Fibroblast of villous mesenchyme (primary cell): ENCODE measurements at regions not wholly inside any gene's neighbourhood (a gene's known extent, or its start where the extent isn't known, plus 50 kb on each side); places are given as distances from the start of the nearest gene placed in this dataset.

Experiments
- DNase-seq: peaks from one replicate; pipeline ENCODE4 v3.0.0-alpha.2; 2010; ENCODE audit warnings: low read depth
- H3K4me3 ChIP-seq: 2 replicates; pipeline ENCODE4 v1.5.1; 2011; ENCODE audit warnings: low read depth, mild to moderate bottlenecking, low read length
- CTCF ChIP-seq: IDR thresholded peaks from 2 replicates; pipeline ENCODE4 v1.5.1; 2012; ENCODE audit warnings: low read depth, mild to moderate bottlenecking, low read length; ENCODE audit not compliant: insufficient read depth

- no peak overlapping the region for H3K4me3 ChIP-seq
- TF ChIP-seq CTCF = no peak
- DNase-seq = no peak
Observed at GRCh38 chr1:232702911-232703310, 73.0 kb upstream of the SIPA1L2 start.

GRCh38 chr1:232704256-232704655, 74.3 kb upstream of the SIPA1L2 start:
- TF ChIP-seq CTCF = no peak
- H3K4me3 ChIP-seq = no peak overlapping the region
- no peak for DNase-seq

GRCh38 chr1:232704694-232705680, 75.1 kb upstream of the SIPA1L2 start:
- TF ChIP-seq CTCF = no peak
- DNase-seq = peak; percentile 93
- no peak overlapping the region for H3K4me3 ChIP-seq

- peak; percentile 45 for DNase-seq
- TF ChIP-seq CTCF = no peak
- no peak overlapping the region for H3K4me3 ChIP-seq
Observed at GRCh38 chr1:232705815-232706575, 76.1 kb upstream of the SIPA1L2 start.

GRCh38 chr1:232707142-232707541, 77.2 kb upstream of the SIPA1L2 start:
- H3K4me3 ChIP-seq = no peak overlapping the region
- no peak for DNase-seq
- TF ChIP-seq CTCF = no peak

- H3K4me3 ChIP-seq = no peak overlapping the region
- no peak for TF ChIP-seq CTCF
- DNase-seq = peak; percentile 17
Observed at GRCh38 chr1:232709386-232709785, 79.5 kb upstream of the SIPA1L2 start.
